ENCODE measurements at regions not wholly inside any gene's neighbourhood (a gene's known extent, or its start where the extent isn't known, plus 50 kb on each side); places are given as distances from the start of the nearest gene placed in this dataset.

DNA sequence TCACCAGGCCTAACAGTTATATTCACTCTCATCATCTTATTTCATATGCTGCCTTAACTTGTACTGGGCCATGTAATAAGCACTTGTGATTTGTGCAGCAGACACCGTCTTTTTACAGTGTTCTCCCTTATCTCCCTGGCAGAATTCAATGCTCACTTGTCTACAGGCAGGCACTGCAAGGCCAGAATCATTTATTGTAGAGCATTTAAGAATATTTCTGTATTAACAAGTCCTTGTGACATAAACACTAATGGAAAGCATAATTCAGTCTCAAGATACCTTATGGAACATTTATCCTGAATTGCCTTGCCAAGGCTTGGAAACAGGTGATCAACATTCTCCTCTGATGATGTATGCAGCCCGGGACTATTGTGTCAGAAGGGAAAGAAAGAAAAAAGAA, 808.9 kb downstream of the STPG2 start:
- in situ Hi-C loops (cut with MboI; ENCODE audit: low pct_unique_long_range_greater_than_20kb, low sequenced_read_pairs, unreplicated experiment) = no loop called here
- TF ChIP-seq, protein P1, sequence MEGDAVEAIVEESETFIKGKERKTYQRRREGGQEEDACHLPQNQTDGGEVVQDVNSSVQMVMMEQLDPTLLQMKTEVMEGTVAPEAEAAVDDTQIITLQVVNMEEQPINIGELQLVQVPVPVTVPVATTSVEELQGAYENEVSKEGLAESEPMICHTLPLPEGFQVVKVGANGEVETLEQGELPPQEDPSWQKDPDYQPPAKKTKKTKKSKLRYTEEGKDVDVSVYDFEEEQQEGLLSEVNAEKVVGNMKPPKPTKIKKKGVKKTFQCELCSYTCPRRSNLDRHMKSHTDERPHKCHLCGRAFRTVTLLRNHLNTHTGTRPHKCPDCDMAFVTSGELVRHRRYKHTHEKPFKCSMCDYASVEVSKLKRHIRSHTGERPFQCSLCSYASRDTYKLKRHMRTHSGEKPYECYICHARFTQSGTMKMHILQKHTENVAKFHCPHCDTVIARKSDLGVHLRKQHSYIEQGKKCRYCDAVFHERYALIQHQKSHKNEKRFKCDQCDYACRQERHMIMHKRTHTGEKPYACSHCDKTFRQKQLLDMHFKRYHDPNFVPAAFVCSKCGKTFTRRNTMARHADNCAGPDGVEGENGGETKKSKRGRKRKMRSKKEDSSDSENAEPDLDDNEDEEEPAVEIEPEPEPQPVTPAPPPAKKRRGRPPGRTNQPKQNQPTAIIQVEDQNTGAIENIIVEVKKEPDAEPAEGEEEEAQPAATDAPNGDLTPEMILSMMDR (IDR thresholded peaks at IDR 0.05; ENCODE audit: extremely low read depth, insufficient read depth, missing control alignments) = no peak
- no peak for DNase-seq (ENCODE audit: low spot score)

DNA sequence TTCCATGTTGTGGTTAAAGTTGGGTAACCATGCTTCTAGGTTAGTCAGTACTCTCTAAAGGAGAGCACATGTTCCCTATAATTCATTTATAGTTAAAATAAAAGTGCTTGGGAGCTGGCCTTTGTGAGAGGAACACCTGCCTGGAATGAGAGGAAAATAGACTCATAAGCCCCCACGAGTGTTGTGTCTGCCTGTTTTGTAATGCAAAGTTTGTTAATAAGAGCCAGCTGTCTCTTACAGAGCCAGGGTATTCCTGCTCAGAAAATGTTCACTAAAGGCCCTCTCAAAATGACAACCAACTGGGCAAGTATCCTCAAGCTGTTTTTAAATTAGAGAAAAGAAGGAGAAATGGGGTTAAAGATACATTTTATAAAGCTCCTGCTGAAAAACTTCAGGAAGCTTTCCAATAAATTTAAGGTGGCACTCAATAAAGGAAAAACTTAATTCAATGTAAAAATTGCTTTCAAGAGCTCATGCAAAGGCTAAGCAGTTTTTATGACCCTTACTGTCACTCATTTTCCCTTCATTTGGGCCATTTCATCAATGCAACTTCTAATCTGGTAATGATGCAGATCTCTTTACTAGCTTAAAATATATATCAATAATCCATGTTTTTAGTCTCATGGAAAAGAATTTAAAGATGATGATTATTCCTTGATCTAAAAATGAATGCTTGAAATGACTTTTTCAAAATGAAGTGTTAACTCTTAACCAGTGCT, 793.6 kb downstream of the STPG2 start:
- no peak for DNase-seq (ENCODE audit: low spot score)
- TF ChIP-seq, protein P1 (IDR thresholded peaks at IDR 0.05; ENCODE audit: extremely low read depth, insufficient read depth, missing control alignments) = no peak
- in situ Hi-C loops (cut with MboI; ENCODE audit: low pct_unique_long_range_greater_than_20kb, low sequenced_read_pairs, unreplicated experiment) = no loop called here

DNA sequence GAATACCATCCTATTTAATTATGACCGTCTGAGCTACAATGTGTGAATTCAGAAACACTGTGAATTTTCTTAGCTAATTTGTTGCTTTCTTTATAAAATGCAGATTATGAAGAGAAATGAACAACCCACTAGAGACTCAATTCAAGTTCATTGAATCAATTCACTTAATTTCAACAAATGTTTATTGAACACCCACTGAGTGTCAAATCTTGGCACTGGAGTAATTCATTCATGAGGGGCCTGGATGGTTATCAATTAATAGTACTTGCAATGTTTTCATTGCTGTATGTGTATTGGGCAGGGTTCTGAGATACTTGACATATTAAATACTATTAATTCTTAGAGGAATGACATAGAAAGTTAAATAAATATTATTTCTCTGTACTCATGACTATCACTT, 789.4 kb downstream of the STPG2 start:
- no peak for DNase-seq (ENCODE audit: low spot score)
- TF ChIP-seq, protein P1 (IDR thresholded peaks at IDR 0.05; ENCODE audit: extremely low read depth, insufficient read depth, missing control alignments) = no peak
- in situ Hi-C loops (cut with MboI; ENCODE audit: low pct_unique_long_range_greater_than_20kb, low sequenced_read_pairs, unreplicated experiment) = no loop called here

DNA sequence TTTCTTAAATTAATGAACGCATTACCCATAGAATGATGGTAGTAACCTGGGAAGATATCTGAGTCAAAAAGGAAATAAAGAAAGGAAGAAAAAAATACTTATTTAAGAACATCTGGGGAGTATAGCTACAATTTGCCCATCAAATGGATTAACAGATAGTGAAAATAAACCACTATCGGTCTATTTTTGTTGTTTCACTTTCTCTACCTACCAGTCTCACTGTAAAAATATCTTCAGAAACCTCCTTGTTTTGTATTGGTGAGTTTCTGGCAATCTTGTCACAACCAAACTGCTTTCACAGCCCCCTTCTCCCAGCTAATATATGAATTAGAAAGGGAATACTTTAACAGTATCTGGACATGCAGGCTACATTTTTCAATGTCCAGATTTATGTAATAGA, 783.5 kb downstream of the STPG2 start:
- DNase-seq (ENCODE audit: low spot score) = no peak
- TF ChIP-seq, protein P1 (IDR thresholded peaks at IDR 0.05; ENCODE audit: extremely low read depth, insufficient read depth, missing control alignments) = no peak
- in situ Hi-C loops (cut with MboI; ENCODE audit: low pct_unique_long_range_greater_than_20kb, low sequenced_read_pairs, unreplicated experiment) = no loop called here

DNA sequence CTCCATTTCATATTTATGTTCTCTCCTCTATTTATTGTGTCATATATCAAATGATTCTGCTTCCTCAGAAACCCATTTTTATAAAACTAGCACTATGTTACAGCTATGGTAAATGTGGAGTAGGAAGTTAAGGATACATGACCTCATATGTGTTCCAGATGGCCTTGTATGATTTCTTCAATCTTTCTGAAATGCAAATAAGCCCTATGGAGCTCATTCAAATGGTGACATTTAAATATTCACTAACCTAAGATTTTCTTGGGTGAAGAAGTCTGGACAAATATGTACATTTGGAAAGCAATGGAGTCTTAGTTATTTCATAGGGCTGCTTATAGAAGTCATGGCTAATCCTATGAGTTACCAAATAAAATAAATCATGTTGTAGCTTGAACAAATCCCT, 782.5 kb downstream of the STPG2 start:
- in situ Hi-C loops (cut with MboI; ENCODE audit: low pct_unique_long_range_greater_than_20kb, low sequenced_read_pairs, unreplicated experiment) = no loop called here
- no peak for DNase-seq (ENCODE audit: low spot score)
- TF ChIP-seq, protein P1 (IDR thresholded peaks at IDR 0.05; ENCODE audit: extremely low read depth, insufficient read depth, missing control alignments) = no peak

DNA sequence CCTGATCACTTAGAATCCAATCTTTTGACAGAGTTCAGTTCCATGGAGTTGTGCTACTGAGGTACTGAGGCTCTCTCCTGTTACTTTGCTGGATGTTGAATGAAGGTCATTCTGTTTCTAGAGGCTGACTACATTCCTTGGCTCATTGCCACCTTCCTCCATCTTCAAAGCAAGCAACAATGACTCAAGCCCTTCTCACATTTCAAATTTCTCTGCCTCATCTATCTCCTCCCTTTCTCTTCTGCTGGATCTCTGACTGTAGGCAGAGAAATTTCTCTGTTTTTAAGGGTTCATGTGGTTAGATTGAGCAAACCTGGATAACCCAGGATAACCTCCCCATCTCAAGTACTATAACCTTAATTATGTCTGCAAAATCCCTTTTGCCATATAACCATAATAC, 775.4 kb downstream of the STPG2 start:
- TF ChIP-seq, protein P1 (IDR thresholded peaks at IDR 0.05; ENCODE audit: extremely low read depth, insufficient read depth, missing control alignments) = no peak
- in situ Hi-C loops (cut with MboI; ENCODE audit: low pct_unique_long_range_greater_than_20kb, low sequenced_read_pairs, unreplicated experiment) = no loop called here
- DNase-seq (ENCODE audit: low spot score) = no peak
